HEK293 (cell line): ENCODE measurements at regions not wholly inside any gene's neighbourhood (a gene's known extent, or its start where the extent isn't known, plus 50 kb on each side); places are given as distances from the start of the nearest gene placed in this dataset.

ENCODE experiments used
- CTCF ChIA-PET: fragments of 350-600 bp; formaldehyde crosslinking; extraction: SDS; loops from one replicate; lab custom pipeline; 2021; ENCODE audit warnings: antibody characterized with exemption; lab: Yijun Ruan, JAX
- POLR2A ChIA-PET: fragments of 300-600 bp; formaldehyde crosslinking; extraction: SDS; loops from one replicate; lab custom pipeline; 2020; ENCODE audit warnings: antibody characterized with exemption, inconsistent platforms; lab: Yijun Ruan, JAX
- H3K27ac ChIP-seq: fragments of 200-500 bp; sonication (Bioruptor generic); 2 replicates; pipeline ENCODE4 v1.5.1; 2014; ENCODE audit warnings: low read depth, low read length, control low read depth, inconsistent platforms; ENCODE audit errors: extremely low read depth
- H3K36me3 ChIP-seq, 2 experiments: fragments of 200-500 bp in 1 of 2; sonication (Bioruptor generic) in 1 of 2; 1 replicate in 1 of 2; 2 replicates in 1 of 2; pipeline ENCODE4 v1.5.1; 2014 to 2017; ENCODE audit warnings: inconsistent platforms in 2 of 2, low read length in 2 of 2; ENCODE audit not compliant: control insufficient read depth in 2 of 2, insufficient read depth in 1 of 2
- H3K4me1 ChIP-seq: fragments of 200-500 bp; sonication (Bioruptor generic); 2 replicates; pipeline ENCODE4 v1.5.1; 2014; ENCODE audit warnings: mild to moderate bottlenecking, low read length, inconsistent platforms; ENCODE audit not compliant: control insufficient read depth, insufficient read depth
- H3K4me3 ChIP-seq: 2 replicates; pipeline ENCODE4 v1.5.1; 2011; ENCODE audit warnings: low read depth, mild to moderate bottlenecking, control low read depth, low read length, moderate library complexity
- H3K9me3 ChIP-seq: fragments of 200-500 bp; sonication (Bioruptor generic); 2 replicates; pipeline ENCODE4 v1.5.1; 2014; ENCODE audit warnings: low read depth, low read length, inconsistent platforms; ENCODE audit not compliant: control insufficient read depth, insufficient read depth
- GLIS2 ChIP-seq: fragments of 450-650 bp; formaldehyde crosslinking; IDR thresholded peaks from 2 replicates; pipeline ENCODE4 v1.5.1; 2016; ENCODE audit warnings: missing biosample characterization, missing genetic modification characterization
- KLF10 ChIP-seq: fragments of 450-650 bp; IDR thresholded peaks from 2 replicates; pipeline ENCODE4 v1.5.1; 2018; ENCODE audit warnings: missing biosample characterization, mild to moderate bottlenecking, missing genetic modification characterization
- KLF16 ChIP-seq: fragments of 450-650 bp; formaldehyde crosslinking; IDR thresholded peaks from 2 replicates; pipeline ENCODE4 v1.5.1; 2017; ENCODE audit warnings: missing biosample characterization, missing genetic modification characterization
- KLF9 ChIP-seq: fragments of 450-650 bp; formaldehyde crosslinking; IDR thresholded peaks from 2 replicates; pipeline ENCODE4 v1.5.1; 2016; ENCODE audit warnings: missing biosample characterization, missing genetic modification characterization, low read depth
- MZF1 ChIP-seq: fragments of 450-650 bp; formaldehyde crosslinking; IDR thresholded peaks from 2 replicates; pipeline ENCODE4 v1.5.1; 2017; ENCODE audit warnings: missing biosample characterization, missing genetic modification characterization, borderline replicate concordance
- OSR2 ChIP-seq: fragments of 450-650 bp; formaldehyde crosslinking; IDR thresholded peaks from 2 replicates; pipeline ENCODE4 v1.5.1; 2016; ENCODE audit warnings: missing biosample characterization, missing genetic modification characterization
- PRDM1 ChIP-seq: fragments of 450-650 bp; formaldehyde crosslinking; IDR thresholded peaks from 2 replicates; pipeline ENCODE4; 2016; ENCODE audit warnings: missing biosample characterization, missing genetic modification characterization
- SP3 ChIP-seq: fragments of 450-650 bp; formaldehyde crosslinking; IDR thresholded peaks from 2 replicates; pipeline ENCODE4 v1.5.1; 2016; ENCODE audit warnings: missing biosample characterization, missing genetic modification characterization
- TCF7L2 ChIP-seq: IDR thresholded peaks from 2 replicates; pipeline ENCODE4 v1.6.1; 2011; ENCODE audit warnings: low read depth, mild to moderate bottlenecking, inconsistent platforms, low read length, moderate library complexity, borderline replicate concordance
- ZFHX2 ChIP-seq: fragments of 450-650 bp; formaldehyde crosslinking; conservative IDR thresholded peaks from 2 replicates; pipeline ENCODE4 v1.5.1; 2016; ENCODE audit warnings: missing biosample characterization, missing genetic modification characterization
- ZNF184 ChIP-seq: fragments of 450-650 bp; IDR thresholded peaks from 2 replicates; pipeline ENCODE4 v1.5.1; 2018; ENCODE audit warnings: missing biosample characterization, mild to moderate bottlenecking, missing genetic modification characterization
- ZNF211 ChIP-seq: fragments of 450-650 bp; formaldehyde crosslinking; IDR thresholded peaks from 2 replicates; pipeline ENCODE4 v1.5.1; 2016; ENCODE audit warnings: low read depth, missing biosample characterization, missing genetic modification characterization
- ZNF311 ChIP-seq: fragments of 450-650 bp; formaldehyde crosslinking; IDR thresholded peaks from 2 replicates; pipeline ENCODE4 v1.5.1; 2017; ENCODE audit warnings: missing biosample characterization, missing genetic modification characterization, borderline replicate concordance
- ZNF350 ChIP-seq: fragments of 450-650 bp; formaldehyde crosslinking; IDR thresholded peaks from 2 replicates; pipeline ENCODE4 v1.5.0; 2017; ENCODE audit warnings: missing biosample characterization, mild to moderate bottlenecking, missing genetic modification characterization
- ZNF354C ChIP-seq: fragments of 450-650 bp; formaldehyde crosslinking; IDR thresholded peaks from 2 replicates; pipeline ENCODE4 v1.5.1; 2016; ENCODE audit warnings: missing biosample characterization, missing genetic modification characterization, low read depth, borderline replicate concordance
- ZNF404 ChIP-seq: fragments of 450-650 bp; formaldehyde crosslinking; IDR thresholded peaks from 2 replicates; pipeline ENCODE4 v1.5.1; 2017; ENCODE audit warnings: missing biosample characterization, missing genetic modification characterization
- ZNF544 ChIP-seq: fragments of 450-650 bp; formaldehyde crosslinking; IDR thresholded peaks from 2 replicates; pipeline ENCODE4 v1.5.0; 2017; ENCODE audit warnings: missing biosample characterization, missing genetic modification characterization
- ZNF558 ChIP-seq: fragments of 450-650 bp; formaldehyde crosslinking; IDR thresholded peaks from 2 replicates; pipeline ENCODE4 v1.5.1; 2016; ENCODE audit warnings: missing biosample characterization, missing genetic modification characterization
- ZNF610 ChIP-seq: fragments of 450-650 bp; formaldehyde crosslinking; IDR thresholded peaks from 2 replicates; pipeline ENCODE4 v1.5.1; 2016; ENCODE audit warnings: missing biosample characterization, missing genetic modification characterization, borderline replicate concordance
- ZNF621 ChIP-seq: fragments of 450-650 bp; formaldehyde crosslinking; IDR thresholded peaks from 2 replicates; pipeline ENCODE4 v1.5.1; 2017; ENCODE audit warnings: missing biosample characterization, missing genetic modification characterization
- ZNF701 ChIP-seq: fragments of 450-650 bp; formaldehyde crosslinking; IDR thresholded peaks from 2 replicates; pipeline ENCODE4 v1.5.1; 2016; ENCODE audit warnings: missing biosample characterization, missing genetic modification characterization
- ZNF768 ChIP-seq: fragments of 450-650 bp; formaldehyde crosslinking; IDR thresholded peaks from 2 replicates; pipeline ENCODE4 v1.5.1; 2018; ENCODE audit warnings: missing biosample characterization, mild to moderate bottlenecking, missing genetic modification characterization
- ZNF777 ChIP-seq: fragments of 450-650 bp; formaldehyde crosslinking; IDR thresholded peaks from 2 replicates; pipeline ENCODE4 v1.5.1; 2017; ENCODE audit warnings: missing biosample characterization, missing genetic modification characterization, borderline replicate concordance
- ZNF785 ChIP-seq: fragments of 450-650 bp; formaldehyde crosslinking; IDR thresholded peaks from 2 replicates; pipeline ENCODE4 v1.5.1; 2016; ENCODE audit warnings: missing biosample characterization, missing genetic modification characterization
- ZNF792 ChIP-seq: fragments of 450-650 bp; formaldehyde crosslinking; IDR thresholded peaks from 2 replicates; pipeline ENCODE4 v1.5.1; 2016; ENCODE audit warnings: missing biosample characterization, missing genetic modification characterization
- TF ChIP-seq, protein P1 (sequence below): fragments of 450-650 bp; formaldehyde crosslinking; IDR thresholded peaks from 2 replicates; pipeline ENCODE4; 2016; ENCODE audit warnings: missing biosample characterization, missing genetic modification characterization
- TF ChIP-seq, protein P2 (sequence below): fragments of 450-650 bp; formaldehyde crosslinking; IDR thresholded peaks from 2 replicates; pipeline ENCODE4 v1.5.1; 2017; ENCODE audit warnings: missing biosample characterization, missing genetic modification characterization
- TF ChIP-seq, protein P3 (sequence below): fragments of 450-650 bp; formaldehyde crosslinking; optimal IDR thresholded peaks from 2 replicates; pipeline ENCODE3; 2016; ENCODE audit warnings: missing biosample characterization, mild to moderate bottlenecking, missing genetic modification characterization

DNA sequence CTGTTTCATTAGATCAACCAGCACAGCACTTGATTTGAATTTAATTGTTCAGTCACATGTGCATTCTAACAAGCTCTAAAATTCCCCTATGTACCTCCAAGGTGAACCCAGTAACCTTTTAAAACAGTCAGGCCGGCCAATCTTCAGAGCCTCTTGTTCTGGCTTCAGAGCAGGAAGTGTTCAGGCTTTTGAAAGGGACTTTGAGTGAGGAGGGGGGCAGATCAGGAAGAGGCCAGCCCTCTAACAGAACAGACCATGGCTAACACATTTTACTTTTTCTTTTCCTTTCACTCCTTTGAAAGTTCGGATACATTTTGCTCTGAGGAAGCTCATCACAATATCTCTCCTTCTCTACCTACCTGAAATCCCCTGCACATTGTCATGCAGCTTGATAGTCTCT, 390.3 kb downstream of the TBC1D4 start:
- POLR2A ChIA-PET, result no interaction called here
- TF ChIP-seq ZNF350 (tag by site-specific recombination) (no peak), ZNF404 (tag by site-specific recombination) (no peak), ZNF610 (no peak), OSR2 (tag by site-specific recombination) (no peak), ZNF184 (tag by site-specific recombination) (no peak), KLF10 (tag by site-specific recombination) (no peak), ZNF792 (no peak), PRDM1 (no peak), ZNF777 (tag by site-specific recombination) (no peak), GLIS2 (tag by site-specific recombination) (no peak), TCF7L2 (no peak), ZNF211 (tag by site-specific recombination) (no peak), KLF9 (tag by site-specific recombination) (no peak), ZNF354C (tag by site-specific recombination) (no peak)
- TF ChIP-seq, protein P1, sequence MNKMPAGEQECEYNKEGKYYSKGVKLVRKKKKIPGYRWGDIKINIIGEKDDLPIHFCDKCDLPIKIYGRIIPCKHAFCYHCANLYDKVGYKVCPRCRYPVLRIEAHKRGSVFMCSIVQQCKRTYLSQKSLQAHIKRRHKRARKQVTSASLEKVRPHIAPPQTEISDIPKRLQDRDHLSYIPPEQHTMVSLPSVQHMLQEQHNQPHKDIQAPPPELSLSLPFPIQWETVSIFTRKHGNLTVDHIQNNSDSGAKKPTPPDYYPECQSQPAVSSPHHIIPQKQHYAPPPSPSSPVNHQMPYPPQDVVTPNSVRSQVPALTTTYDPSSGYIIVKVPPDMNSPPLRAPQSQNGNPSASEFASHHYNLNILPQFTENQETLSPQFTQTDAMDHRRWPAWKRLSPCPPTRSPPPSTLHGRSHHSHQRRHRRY (tag by site-specific recombination), result no peak
- TF ChIP-seq, protein P2, sequence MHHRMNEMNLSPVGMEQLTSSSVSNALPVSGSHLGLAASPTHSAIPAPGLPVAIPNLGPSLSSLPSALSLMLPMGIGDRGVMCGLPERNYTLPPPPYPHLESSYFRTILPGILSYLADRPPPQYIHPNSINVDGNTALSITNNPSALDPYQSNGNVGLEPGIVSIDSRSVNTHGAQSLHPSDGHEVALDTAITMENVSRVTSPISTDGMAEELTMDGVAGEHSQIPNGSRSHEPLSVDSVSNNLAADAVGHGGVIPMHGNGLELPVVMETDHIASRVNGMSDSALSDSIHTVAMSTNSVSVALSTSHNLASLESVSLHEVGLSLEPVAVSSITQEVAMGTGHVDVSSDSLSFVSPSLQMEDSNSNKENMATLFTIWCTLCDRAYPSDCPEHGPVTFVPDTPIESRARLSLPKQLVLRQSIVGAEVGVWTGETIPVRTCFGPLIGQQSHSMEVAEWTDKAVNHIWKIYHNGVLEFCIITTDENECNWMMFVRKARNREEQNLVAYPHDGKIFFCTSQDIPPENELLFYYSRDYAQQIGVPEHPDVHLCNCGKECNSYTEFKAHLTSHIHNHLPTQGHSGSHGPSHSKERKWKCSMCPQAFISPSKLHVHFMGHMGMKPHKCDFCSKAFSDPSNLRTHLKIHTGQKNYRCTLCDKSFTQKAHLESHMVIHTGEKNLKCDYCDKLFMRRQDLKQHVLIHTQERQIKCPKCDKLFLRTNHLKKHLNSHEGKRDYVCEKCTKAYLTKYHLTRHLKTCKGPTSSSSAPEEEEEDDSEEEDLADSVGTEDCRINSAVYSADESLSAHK (tag by site-specific recombination), result no peak

DNA sequence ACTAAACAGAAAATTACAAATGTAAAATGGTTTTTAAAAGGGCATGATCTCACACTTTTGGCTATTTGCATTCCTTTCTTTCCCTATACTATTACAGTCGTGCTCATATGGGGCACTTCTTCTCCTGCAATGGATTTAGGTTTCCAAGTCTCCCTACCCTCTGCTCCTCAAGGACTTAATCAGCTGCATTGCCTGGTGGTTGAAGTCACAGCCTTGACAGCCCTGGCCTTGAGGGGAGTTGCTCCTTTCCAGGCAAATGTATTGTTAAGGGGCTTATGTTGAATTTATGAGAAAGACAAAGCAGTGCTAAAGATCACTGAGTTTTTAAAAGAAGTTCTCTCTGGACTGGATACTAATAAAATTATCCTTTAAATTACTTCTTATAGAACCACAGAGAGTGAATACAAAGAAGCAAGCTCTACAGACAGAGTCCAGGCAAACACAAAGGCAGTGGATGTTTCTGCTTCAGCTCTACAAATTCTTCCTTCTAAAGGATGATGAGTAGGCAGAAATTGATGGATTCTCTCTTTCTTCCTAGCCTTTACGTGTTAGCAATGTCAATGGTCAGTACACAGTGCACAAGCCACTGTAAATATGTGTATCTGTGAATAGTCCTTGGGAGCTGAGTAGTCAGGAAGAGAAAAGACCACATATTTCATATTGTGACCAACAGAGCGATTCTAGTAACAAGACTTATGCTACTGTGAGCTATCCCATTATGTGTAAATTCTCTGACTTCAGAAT, 390.9 kb downstream of the TBC1D4 start:
- no peak overlapping the region for H3K27ac ChIP-seq
- TF ChIP-seq SP3 (tag by site-specific recombination), result no peak
- no peak for TF ChIP-seq ZNF785 (tag by site-specific recombination)
- no peak for TF ChIP-seq ZNF544 (tag by site-specific recombination)
- TF ChIP-seq, protein P3, sequence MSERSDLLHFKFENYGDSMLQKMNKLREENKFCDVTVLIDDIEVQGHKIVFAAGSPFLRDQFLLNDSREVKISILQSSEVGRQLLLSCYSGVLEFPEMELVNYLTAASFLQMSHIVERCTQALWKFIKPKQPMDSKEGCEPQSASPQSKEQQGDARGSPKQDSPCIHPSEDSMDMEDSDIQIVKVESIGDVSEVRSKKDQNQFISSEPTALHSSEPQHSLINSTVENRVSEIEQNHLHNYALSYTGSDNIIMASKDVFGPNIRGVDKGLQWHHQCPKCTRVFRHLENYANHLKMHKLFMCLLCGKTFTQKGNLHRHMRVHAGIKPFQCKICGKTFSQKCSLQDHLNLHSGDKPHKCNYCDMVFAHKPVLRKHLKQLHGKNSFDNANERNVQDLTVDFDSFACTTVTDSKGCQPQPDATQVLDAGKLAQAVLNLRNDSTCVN (tag by site-specific recombination), result no peak
- no peak for TF ChIP-seq ZNF311
- TF ChIP-seq ZFHX2, result no peak
- TF ChIP-seq MZF1 (tag by site-specific recombination), result no peak
- TF ChIP-seq GLIS2 (tag by site-specific recombination), result no peak
- no peak for TF ChIP-seq ZNF701 (tag by site-specific recombination)
- TF ChIP-seq ZNF768 (tag by site-specific recombination), result no peak
- no peak for TF ChIP-seq KLF16 (tag by site-specific recombination)
- TF ChIP-seq ZNF621 (tag by site-specific recombination), result no peak
- TF ChIP-seq ZNF558, result no peak
- ChIA-PET CTCF (no interaction called here), POLR2A (no interaction called here)
- H3K4me3 ChIP-seq, result no peak overlapping the region
- H3K4me1 ChIP-seq, result no peaks in the 10 kb centered on the region
- no peaks in the 10 kb centered on the region for H3K9me3 ChIP-seq
- H3K36me3 ChIP-seq, result no peaks in the 10 kb centered on the region

More for the DNA sequence above, 390.3 kb downstream of the TBC1D4 start:
- Histone ChIP-seq H3K36me3 (no peaks in the 10 kb centered on the region), H3K27ac (no peak overlapping the region), H3K4me1 (no peaks in the 10 kb centered on the region), H3K9me3 (no peaks in the 10 kb centered on the region), H3K4me3 (no peak overlapping the region)
- CTCF ChIA-PET, result no interaction called here
